Effector memory CD8-positive, alpha-beta T cell (primary cell): ENCODE measurements at regions not wholly inside any gene's neighbourhood (a gene's known extent, or its start where the extent isn't known, plus 50 kb on each side); places are given as distances from the start of the nearest gene placed in this dataset.

Experiments used
- ATAC-seq: fragments of 150-1000 bp; cut with Tn5 transposase; replicated peaks from 2 replicates; pipeline ENCODE4 v1.10.0; 2021; ENCODE audit warnings: mild to moderate bottlenecking, moderate library complexity
- DNase-seq, 3 experiments: peaks; one replicate each; pipeline ENCODE4 v3.0.0; 2021
- H3K27ac Mint-ChIP-seq, 2 donors: one replicate each; pipeline ENCODE4 v1.8.0; 2022; ENCODE audit warnings: mild to moderate bottlenecking in 2 of 2, mixed read lengths in 2 of 2, moderate library complexity in 2 of 2
- H3K27me3 Mint-ChIP-seq, 2 donors: one replicate each; pipeline ENCODE4 v1.8.0; 2022; ENCODE audit warnings: mixed read lengths in 2 of 2
- H3K36me3 Mint-ChIP-seq: one replicate; pipeline ENCODE4 v1.8.0; 2022; ENCODE audit warnings: mild to moderate bottlenecking, moderate library complexity, mixed read lengths; ENCODE audit not compliant: insufficient read depth
- H3K4me1 Mint-ChIP-seq, 2 donors: one replicate each; pipeline ENCODE4 v1.8.0; 2022; ENCODE audit warnings: low read depth in 2 of 2, mixed read lengths in 2 of 2
- H3K4me3 Mint-ChIP-seq, 2 donors: one replicate each; pipeline ENCODE4 v1.8.0; 2022; ENCODE audit warnings: mild to moderate bottlenecking in 2 of 2, mixed read lengths in 2 of 2, moderate library complexity in 2 of 2
- H3K9me3 Mint-ChIP-seq, 2 donors: one replicate each; pipeline ENCODE4 v1.8.0; 2022; ENCODE audit warnings: mixed read lengths in 2 of 2

- ATAC-seq, result no peak
- no peaks in the 10 kb centered on the region for H3K4me1 Mint-ChIP-seq
- H3K9me3 Mint-ChIP-seq, result no peaks in the 10 kb centered on the region
- no peak for DNase-seq
- H3K4me3 Mint-ChIP-seq, result no peak overlapping the region
- H3K27me3 Mint-ChIP-seq, result peaks cover 22 to 56% of the 10 kb centered on the region in 2 donors
- no peaks in the 10 kb centered on the region for H3K36me3 Mint-ChIP-seq
- H3K27ac Mint-ChIP-seq, result no peak overlapping the region
Observed at GRCh38 chr3:152019508-152019907, 146.1 kb downstream of the SUCNR1 start.

DNA sequence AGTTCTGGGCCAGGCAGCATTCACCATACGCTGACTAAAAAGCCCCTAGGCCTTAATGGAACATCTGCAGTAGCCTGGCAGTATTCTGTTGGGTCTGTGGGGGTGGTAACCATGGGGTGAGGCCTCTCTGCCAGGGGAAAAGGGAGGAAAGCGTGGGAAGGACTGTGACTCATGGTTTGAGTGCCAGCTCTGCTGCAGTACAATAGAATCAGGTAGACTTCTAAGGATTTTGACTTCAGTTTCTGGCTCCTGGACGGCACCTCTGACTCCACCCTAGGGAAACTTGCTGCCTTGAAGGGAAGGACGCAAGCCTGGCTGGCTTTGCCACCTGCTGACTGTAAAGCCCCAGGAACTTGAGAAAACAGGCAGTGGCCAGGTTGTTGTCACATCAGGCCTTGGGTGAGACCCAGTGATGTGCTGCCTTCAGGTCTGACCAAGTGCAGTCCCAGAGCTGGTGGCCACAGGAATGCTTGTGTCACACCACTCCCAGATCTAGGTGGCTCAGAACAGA lies 148.6 kb downstream of the SUCNR1 start:
- no peaks in the 10 kb centered on the region for H3K9me3 Mint-ChIP-seq
- ATAC-seq, result no peak

GRCh38 chr3:152026033-152026556 lies 152.7 kb downstream of the SUCNR1 start:
- H3K4me3 Mint-ChIP-seq, result no peak overlapping the region
- no peaks in the 10 kb centered on the region for H3K9me3 Mint-ChIP-seq
- no peaks in the 10 kb centered on the region for H3K36me3 Mint-ChIP-seq
- DNase-seq, result no peak
- peaks cover 18 to 33% of the 10 kb centered on the region in 2 donors for H3K27me3 Mint-ChIP-seq
- no peaks in the 10 kb centered on the region for H3K4me1 Mint-ChIP-seq
- H3K27ac Mint-ChIP-seq, result no peak overlapping the region
- ATAC-seq, result no peak

More for the DNA sequence above, 148.6 kb downstream of the SUCNR1 start:
- Mint-ChIP-seq H3K36me3 (no peaks in the 10 kb centered on the region), H3K27me3 (peaks cover 32 to 66% of the 10 kb centered on the region in 2 donors), H3K4me1 (no peaks in the 10 kb centered on the region), H3K4me3 (no peak overlapping the region), H3K27ac (no peak overlapping the region)
- no peak for DNase-seq

DNA sequence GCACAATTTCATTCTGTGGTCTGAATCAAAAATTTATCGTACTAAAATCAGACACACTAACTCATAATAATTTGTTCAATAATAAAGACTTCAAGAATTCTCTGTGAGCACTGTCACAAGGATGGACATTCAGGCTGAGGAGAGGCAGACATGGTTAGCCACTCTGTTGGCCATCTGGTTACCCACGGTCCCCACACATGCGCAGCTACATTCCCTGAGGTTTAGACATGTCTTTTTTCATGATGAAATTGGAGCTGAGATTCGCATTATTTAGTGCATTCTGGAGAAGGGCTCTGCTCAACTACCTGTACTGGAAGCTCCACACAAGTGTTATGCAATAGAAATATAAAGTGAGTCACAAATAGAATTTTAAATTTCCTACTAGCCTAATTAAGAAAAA lies 156.9 kb downstream of the SUCNR1 start:
- Mint-ChIP-seq H3K27ac (no peak overlapping the region), H3K4me3 (no peak overlapping the region), H3K9me3 (no peaks in the 10 kb centered on the region), H3K27me3 (peaks cover 2 to 6% of the 10 kb centered on the region in 2 donors), H3K36me3 (no peaks in the 10 kb centered on the region), H3K4me1 (no peaks in the 10 kb centered on the region)
- ATAC-seq, result no peak
- no peak for DNase-seq

- ATAC-seq, result no peak
- H3K36me3 Mint-ChIP-seq, result no peaks in the 10 kb centered on the region
Observed at GRCh38 chr3:152031321-152031720, 157.9 kb downstream of the SUCNR1 start.

DNA sequence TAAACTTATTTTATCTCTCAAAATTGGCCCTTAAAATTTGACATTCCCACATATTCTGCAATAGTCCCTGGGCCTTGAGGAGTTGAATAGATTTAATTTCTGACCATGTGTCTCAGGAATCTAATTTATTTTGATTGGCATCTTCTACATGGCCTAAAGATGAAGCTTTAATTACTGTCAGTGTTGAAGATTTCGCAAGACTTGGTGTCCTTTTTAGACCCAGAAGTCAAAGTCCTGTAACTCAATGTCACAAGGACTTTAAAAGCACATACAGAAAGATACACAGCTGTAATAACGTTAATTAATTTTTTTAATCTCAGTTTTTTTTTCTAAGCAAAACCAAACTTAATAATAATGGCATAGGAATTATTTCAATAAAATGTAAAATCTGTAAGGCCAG lies 163.9 kb downstream of the SUCNR1 start:
- no peak overlapping the region for H3K27ac Mint-ChIP-seq
- H3K4me1 Mint-ChIP-seq, result peaks cover 0 to 3% of the 10 kb centered on the region in 2 donors
- peaks cover 0 to 6% of the 10 kb centered on the region in 2 donors for H3K27me3 Mint-ChIP-seq
- H3K9me3 Mint-ChIP-seq, result no peaks in the 10 kb centered on the region
- no peak overlapping the region for H3K4me3 Mint-ChIP-seq
- ATAC-seq (no peak), DNase-seq (no peak)
- H3K36me3 Mint-ChIP-seq, result no peaks in the 10 kb centered on the region

More at GRCh38 chr3:152031321-152031720, 157.9 kb downstream of the SUCNR1 start:
- Mint-ChIP-seq H3K4me1 (no peaks in the 10 kb centered on the region), H3K27ac (no peak overlapping the region), H3K27me3 (peaks cover 0 to 6% of the 10 kb centered on the region in 2 donors), H3K9me3 (no peaks in the 10 kb centered on the region), H3K4me3 (no peak overlapping the region)
- no peak for DNase-seq

GRCh38 chr3:152037953-152038352 lies 164.5 kb downstream of the SUCNR1 start:
- Mint-ChIP-seq H3K36me3 (no peaks in the 10 kb centered on the region), H3K27me3 (peaks cover 0 to 7% of the 10 kb centered on the region in 2 donors), H3K9me3 (no peaks in the 10 kb centered on the region), H3K4me1 (peaks cover 0 to 3% of the 10 kb centered on the region in 2 donors), H3K4me3 (no peak overlapping the region), H3K27ac (no peak overlapping the region)
- DNase-seq (no peak), ATAC-seq (no peak)

GRCh38 chr3:152038490-152038889 lies 165.0 kb downstream of the SUCNR1 start:
- Mint-ChIP-seq H3K27ac (no peak overlapping the region), H3K4me1 (peaks cover 0 to 3% of the 10 kb centered on the region in 2 donors), H3K36me3 (no peaks in the 10 kb centered on the region), H3K9me3 (no peaks in the 10 kb centered on the region), H3K27me3 (peaks cover 0 to 7% of the 10 kb centered on the region in 2 donors), H3K4me3 (no peak overlapping the region)
- DNase-seq (no peak), ATAC-seq (no peak)

DNA sequence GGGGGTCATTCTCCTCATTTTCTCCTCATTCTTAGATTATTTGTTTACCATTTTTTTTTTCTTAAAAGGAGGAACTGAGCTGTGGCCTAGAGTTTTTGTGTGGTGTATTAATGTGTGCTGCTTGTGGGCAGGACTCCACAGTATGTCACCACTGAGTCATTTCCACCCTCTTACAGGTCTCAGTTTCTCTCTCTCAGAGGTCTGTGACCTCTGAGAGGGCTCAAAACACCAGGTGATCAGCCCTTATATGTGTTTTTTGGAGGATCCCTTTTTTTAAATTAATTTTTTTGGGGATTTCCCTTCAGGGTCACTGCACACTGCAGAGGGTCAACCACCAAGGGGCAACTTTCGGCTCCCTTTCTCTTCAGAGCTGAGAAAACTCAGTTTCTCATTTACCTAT lies 166.4 kb downstream of the SUCNR1 start:
- no peak for DNase-seq
- no peaks in the 10 kb centered on the region for H3K36me3 Mint-ChIP-seq
- H3K27ac Mint-ChIP-seq, result no peak overlapping the region
- H3K27me3 Mint-ChIP-seq, result peaks cover 0 to 7% of the 10 kb centered on the region in 2 donors
- H3K4me3 Mint-ChIP-seq, result no peak overlapping the region
- no peaks in the 10 kb centered on the region for H3K9me3 Mint-ChIP-seq
- ATAC-seq, result no peak
- peaks cover 0 to 3% of the 10 kb centered on the region in 2 donors for H3K4me1 Mint-ChIP-seq

DNA sequence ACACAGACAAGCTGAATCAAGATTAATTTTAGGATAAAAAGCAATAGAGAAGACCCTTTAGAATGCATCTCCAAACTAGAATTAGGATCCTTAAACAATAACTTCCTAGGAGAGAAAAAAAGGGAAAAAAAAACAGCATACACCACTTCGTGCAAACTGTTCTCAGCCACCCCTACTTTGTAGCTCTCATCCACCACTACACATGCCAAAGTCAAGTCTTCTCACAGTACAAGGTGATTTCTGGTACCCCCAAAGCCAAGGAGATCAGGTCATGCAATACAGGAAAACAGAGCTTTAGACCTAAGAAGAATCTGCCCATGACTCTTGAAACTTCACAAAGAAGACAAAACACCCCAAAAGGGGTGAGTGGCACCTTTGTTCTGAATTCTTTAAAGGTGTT lies 166.9 kb downstream of the SUCNR1 start:
- Mint-ChIP-seq H3K9me3 (no peaks in the 10 kb centered on the region), H3K27me3 (peaks cover 0 to 7% of the 10 kb centered on the region in 2 donors), H3K4me3 (no peak overlapping the region), H3K36me3 (no peaks in the 10 kb centered on the region), H3K27ac (no peak overlapping the region), H3K4me1 (peaks cover 0 to 3% of the 10 kb centered on the region in 2 donors)
- DNase-seq (no peak), ATAC-seq (no peak)

- H3K36me3 Mint-ChIP-seq, result no peaks in the 10 kb centered on the region
- no peak for ATAC-seq
- H3K27me3 Mint-ChIP-seq, result peaks cover 0 to 7% of the 10 kb centered on the region in 2 donors
- no peak for DNase-seq
- H3K27ac Mint-ChIP-seq, result no peak overlapping the region
- H3K9me3 Mint-ChIP-seq, result no peaks in the 10 kb centered on the region
- H3K4me3 Mint-ChIP-seq, result no peak overlapping the region
- H3K4me1 Mint-ChIP-seq, result peaks cover 0 to 3% of the 10 kb centered on the region in 2 donors
Observed at GRCh38 chr3:152043620-152044019, 170.2 kb downstream of the SUCNR1 start.

GRCh38 chr3:152046280-152046679 lies 172.8 kb downstream of the SUCNR1 start:
- no peak for ATAC-seq
- H3K27ac Mint-ChIP-seq, result no peak overlapping the region
- H3K4me1 Mint-ChIP-seq, result no peaks in the 10 kb centered on the region
- H3K36me3 Mint-ChIP-seq, result no peaks in the 10 kb centered on the region
- no peak overlapping the region for H3K4me3 Mint-ChIP-seq
- peaks cover 0 to 7% of the 10 kb centered on the region in 2 donors for H3K27me3 Mint-ChIP-seq
- DNase-seq, result no peak
- no peaks in the 10 kb centered on the region for H3K9me3 Mint-ChIP-seq

DNA sequence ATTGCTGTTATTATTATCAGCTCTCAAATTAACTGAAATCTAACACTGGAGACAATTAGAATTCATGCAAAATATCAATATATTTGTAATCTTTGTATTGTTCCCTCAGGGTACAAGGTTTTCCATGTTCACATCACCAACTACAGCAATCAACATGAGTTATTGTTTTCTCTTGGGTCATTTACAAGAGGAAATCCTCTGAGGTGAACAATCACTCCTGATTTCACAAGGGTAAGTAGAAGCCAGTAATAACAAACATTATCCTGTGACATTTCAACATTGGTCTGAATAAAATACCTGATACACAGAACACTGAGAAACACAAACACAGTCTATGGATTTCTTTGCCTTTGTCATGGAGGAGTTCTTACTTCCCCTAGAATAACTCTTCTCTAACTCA lies 174.0 kb downstream of the SUCNR1 start:
- Mint-ChIP-seq H3K4me1 (no peaks in the 10 kb centered on the region), H3K27ac (no peak overlapping the region), H3K4me3 (no peak overlapping the region), H3K9me3 (no peaks in the 10 kb centered on the region), H3K36me3 (no peaks in the 10 kb centered on the region), H3K27me3 (no peaks in the 10 kb centered on the region)
- ATAC-seq, result no peak
- no peak for DNase-seq

DNA sequence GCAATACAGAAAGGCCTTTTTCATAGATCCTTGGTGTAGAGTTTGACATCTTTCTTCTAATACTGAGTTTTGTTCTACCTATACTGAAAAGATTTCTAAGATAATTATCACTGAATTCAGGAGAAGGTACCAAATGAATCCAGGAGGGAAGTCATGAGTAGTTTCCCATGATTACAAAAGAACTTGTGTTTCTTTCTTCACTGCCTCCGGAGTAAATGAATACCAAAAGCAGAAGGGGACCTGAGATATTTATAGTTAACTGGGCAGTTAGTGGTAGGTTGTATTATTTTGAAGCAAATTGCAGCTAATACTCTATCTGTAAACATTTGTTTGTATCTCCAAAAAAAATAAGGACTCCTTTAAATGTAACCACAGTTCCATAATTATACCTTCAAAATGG lies 175.4 kb downstream of the SUCNR1 start:
- Mint-ChIP-seq H3K36me3 (no peaks in the 10 kb centered on the region), H3K4me3 (no peak overlapping the region), H3K4me1 (no peaks in the 10 kb centered on the region), H3K9me3 (no peaks in the 10 kb centered on the region), H3K27me3 (no peaks in the 10 kb centered on the region), H3K27ac (no peak overlapping the region)
- DNase-seq, result no peak
- no peak for ATAC-seq
